HuH-7.5 (cell line): ENCODE measurements at regions not wholly inside any gene's neighbourhood (a gene's known extent, or its start where the extent isn't known, plus 50 kb on each side); places are given as distances from the start of the nearest gene placed in this dataset.

Source experiments
- DNase-seq: peaks from one replicate; pipeline ENCODE4 v3.0.0; 2011; ENCODE audit warnings: low spot score

GRCh38 chr3:57009802-57010201 is 50.7 kb upstream of the SPATA12 start:
- no peak for DNase-seq

- DNase-seq = no peak
Observed at GRCh38 chr3:57009367-57009766, 51.1 kb upstream of the SPATA12 start.

- no peak for DNase-seq
Observed at GRCh38 chr3:57007521-57008460, 52.7 kb upstream of the SPATA12 start.

- DNase-seq = no peak
Observed at GRCh38 chr3:57006949-57007419, 53.5 kb upstream of the SPATA12 start.

DNA sequence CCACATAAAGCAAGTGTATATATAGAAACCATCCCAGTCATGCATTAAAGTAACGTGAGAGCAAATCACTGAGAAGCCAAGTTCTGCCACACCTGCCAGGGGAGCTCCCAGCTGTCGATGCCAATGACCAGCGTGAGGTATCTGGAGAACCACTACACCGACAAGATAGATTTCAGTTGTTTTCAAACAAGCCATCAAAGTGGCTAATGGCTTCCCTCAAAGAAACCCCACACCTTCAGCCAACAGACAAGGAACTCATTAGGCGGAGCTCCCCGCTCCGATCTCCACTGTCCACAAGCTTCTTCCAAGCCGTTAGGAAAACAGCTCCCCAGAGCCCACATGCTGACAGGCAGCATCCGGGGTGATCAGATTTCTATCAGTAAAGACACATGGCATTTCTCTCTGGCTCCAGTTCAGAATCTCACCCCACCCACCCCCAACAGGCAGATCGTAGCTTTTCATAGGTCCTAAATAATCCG is 54.2 kb upstream of the SPATA12 start:
- DNase-seq = no peak

GRCh38 chr3:57004229-57004628 is 56.2 kb upstream of the SPATA12 start:
- no peak for DNase-seq

GRCh38 chr3:57003676-57004075 is 56.8 kb upstream of the SPATA12 start:
- DNase-seq = no peak

GRCh38 chr3:57001356-57001755 is 59.1 kb upstream of the SPATA12 start:
- DNase-seq = no peak

DNA sequence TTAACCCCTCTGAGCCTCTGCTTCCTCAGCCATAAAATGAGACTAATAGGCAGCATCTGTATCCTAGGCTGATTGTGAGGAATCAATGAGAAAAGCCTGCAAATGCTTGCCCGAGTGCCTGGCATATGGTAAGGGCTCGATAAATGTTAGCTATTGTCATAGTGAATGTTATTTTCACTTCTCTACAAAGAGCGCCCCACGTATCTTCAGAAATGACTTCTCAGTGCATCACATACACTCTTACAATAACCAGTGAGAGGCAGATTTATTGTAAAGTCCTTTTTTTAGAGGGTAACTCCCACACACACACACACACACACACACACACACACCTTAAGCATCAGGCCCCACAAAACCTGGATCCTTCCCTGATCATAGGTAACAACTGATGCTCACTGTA is 60.5 kb upstream of the SPATA12 start:
- DNase-seq = no peak

- no peak for DNase-seq
Observed at GRCh38 chr3:56999547-56999946, 60.9 kb upstream of the SPATA12 start.

DNA sequence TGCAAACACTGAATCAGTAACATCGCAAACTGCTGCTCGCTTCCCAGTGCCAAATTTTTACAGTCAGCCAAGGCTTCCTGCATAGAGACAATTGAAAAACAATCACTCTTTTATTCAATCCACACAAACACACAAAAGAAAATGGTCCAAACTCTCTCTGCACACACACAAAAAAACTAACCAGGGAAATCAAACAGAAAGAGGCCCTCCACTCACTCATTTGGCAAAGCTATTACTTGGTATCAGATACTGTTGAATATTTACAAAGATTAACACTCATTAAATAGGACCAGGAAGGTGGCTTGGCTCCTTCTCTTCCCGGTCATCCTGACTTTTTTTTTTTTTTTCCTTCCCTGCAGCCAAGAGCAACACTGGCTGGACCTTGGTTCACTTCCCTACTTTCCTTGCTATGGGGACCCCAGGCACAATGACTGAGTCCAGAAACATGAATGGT is 62.4 kb upstream of the SPATA12 start:
- no peak for DNase-seq

GRCh38 chr3:56997675-56998074 is 62.8 kb upstream of the SPATA12 start:
- DNase-seq = no peak

GRCh38 chr3:56997041-56997440 is 63.4 kb upstream of the SPATA12 start:
- DNase-seq = no peak

DNA sequence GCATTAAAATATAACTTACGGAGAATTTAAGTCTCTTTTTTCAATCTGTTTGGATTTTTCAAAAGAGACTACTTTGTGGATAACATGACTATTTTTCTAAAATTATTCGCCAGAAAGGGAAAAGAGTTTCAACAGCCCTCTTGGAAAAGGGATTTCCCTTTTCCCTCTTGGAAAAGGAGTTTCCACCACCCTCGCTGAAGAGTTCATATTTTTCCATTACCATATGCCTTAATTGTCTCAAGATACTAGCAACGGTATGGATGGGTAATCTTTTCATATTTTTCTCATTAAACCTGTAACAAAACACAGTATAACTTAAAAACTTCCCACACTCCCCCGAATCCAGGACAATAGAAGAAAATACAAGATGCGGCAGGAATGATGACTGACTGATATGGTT is 66.1 kb upstream of the SPATA12 start:
- DNase-seq = no peak

DNA sequence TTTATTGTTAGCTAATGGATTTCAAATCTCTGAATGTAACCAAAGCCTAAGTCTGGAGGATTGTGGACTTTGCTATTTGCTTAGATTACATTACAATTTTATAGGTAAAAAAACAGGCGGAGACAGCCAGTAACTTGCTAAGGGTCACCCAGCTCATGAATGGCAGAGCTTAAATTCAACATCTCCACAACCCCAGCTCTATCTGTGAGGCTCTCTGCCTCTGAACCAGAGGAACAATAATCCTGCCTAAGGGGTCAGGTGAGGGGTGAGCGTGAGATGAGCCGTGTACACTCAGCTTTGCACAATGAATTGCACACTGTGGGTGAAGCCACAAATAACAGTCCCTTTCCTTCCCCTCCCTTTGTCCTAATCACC is 69.8 kb upstream of the SPATA12 start:
- no peak for DNase-seq

GRCh38 chr3:56989977-56990640 is 70.4 kb upstream of the SPATA12 start:
- no peak for DNase-seq

DNA sequence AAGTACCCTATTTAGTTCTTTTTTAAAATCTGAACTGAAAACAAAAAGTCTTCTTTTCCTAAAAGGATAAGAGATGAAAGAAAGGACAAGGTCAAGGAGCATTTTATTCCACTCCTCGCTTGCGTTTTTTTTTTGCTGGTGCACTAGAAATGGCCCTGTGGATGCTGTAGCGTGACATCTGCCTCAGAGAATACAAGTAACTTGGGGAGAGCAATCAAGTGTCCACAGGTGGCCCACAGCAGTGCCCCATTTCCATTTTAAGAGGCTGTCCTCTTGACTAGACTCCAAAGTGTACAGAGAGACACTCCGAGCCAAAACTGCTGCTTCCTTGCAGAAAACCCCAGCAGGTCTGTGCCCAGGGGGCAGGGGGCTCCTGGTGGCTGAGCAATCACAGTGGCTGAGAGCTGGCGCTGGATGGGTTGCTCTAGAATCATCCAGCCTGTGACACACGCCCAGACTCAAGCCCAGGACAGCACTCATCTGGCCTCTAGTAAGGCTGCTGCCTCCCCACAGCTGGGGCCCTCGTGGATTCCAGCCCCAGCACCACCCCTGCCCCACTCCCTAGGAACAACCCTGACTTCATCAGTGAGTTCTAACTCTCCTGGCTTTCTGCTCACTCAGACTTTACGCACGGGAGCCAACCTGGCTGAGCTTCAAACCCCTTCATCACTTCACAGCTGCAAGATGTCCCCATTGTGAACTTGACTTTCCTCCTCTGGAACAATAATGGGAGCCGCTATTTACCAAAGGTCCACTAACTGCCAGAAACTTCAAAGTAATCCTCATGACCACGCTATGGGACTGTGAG is 71.1 kb upstream of the SPATA12 start:
- no peak for DNase-seq

DNA sequence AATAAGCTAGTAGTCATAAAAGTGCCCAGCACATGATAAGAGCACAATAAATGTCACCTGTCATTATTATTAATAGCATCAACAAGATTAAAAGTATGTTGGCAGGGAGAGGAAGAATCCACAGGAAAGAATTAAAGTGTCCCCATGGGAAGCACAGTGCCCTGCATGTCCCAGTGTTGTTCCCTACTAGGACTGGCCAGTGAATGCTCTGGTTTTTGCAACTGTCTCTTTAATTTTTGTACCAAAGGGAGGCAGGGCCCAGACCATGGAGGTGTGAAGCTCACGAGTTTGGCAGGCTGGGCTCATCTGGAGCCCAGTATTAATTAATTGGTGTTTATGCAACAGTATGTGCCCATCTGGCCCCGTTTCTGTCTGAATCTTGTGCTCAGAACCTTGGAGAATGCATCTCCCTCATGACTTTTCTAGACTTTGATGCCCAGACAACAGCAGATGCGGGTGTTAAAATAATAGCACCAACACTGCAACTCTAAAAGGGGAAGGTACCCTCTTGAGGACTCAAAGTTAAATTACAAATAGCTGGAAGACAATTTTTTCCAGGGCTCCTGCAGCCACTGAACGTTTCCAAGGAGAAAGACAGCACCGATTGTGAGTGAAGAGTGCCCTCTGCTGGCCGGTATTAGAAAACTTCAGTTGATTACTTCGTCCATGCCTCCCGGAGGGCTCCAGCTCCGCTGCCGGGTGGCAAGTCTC is 71.9 kb upstream of the SPATA12 start:
- DNase-seq = peak; percentile 12

GRCh38 chr3:56987238-56987895 is 73.1 kb upstream of the SPATA12 start:
- DNase-seq = no peak

GRCh38 chr3:56986347-56986746 is 74.1 kb upstream of the SPATA12 start:
- no peak for DNase-seq

GRCh38 chr3:56985878-56986277 is 74.6 kb upstream of the SPATA12 start:
- no peak for DNase-seq
